Transverse colon (tissue), 4 donors: ENCODE measurements at regions not wholly inside any gene's neighbourhood (a gene's known extent, or its start where the extent isn't known, plus 50 kb on each side); places are given as distances from the start of the nearest gene placed in this dataset.

Experiments used
- DNase-seq: peaks from one replicate; pipeline ENCODE4 v3.0.0-alpha.2; 2019
- H3K27ac ChIP-seq, 4 donors: fragments of 200-600 bp; sonication (generic); 2 replicates each; pipeline ENCODE4 v1.5.1; 2016 to 2018; ENCODE audit warnings: inconsistent platforms in 4 of 4
- H3K27me3 ChIP-seq: fragments of 200-600 bp; sonication (generic); 2 replicates; pipeline ENCODE4 v1.5.1; 2017; ENCODE audit warnings: inconsistent platforms
- H3K36me3 ChIP-seq, 4 donors: fragments of 200-600 bp; sonication (generic); 2 replicates each; pipeline ENCODE4 v1.5.1; 2017 to 2019; ENCODE audit warnings: inconsistent platforms in 4 of 4
- H3K4me1 ChIP-seq, 4 donors: fragments of 200-600 bp; sonication (generic); 2 replicates each; pipeline ENCODE4 v1.5.1; 2017 to 2020; ENCODE audit warnings: inconsistent platforms in 4 of 4
- H3K4me3 ChIP-seq, 4 donors: fragments of 200-600 bp; sonication (generic); 1 replicate in 1 of 4; 2 replicates in 3 of 4; pipeline versions ENCODE4 v1.5.1 to v1.6.1; 2017 to 2019; ENCODE audit warnings: inconsistent platforms in 4 of 4
- H3K9me3 ChIP-seq, 2 donors: fragments of 200-600 bp; sonication (generic); 2 replicates each; pipeline ENCODE4 v1.5.1; 2017 to 2019; ENCODE audit warnings: inconsistent platforms in 2 of 2
- EP300 ChIP-seq: sonication (generic); formaldehyde crosslinking; IDR thresholded peaks from one replicate; pipeline ENCODE4 v1.6.1; 2017; ENCODE audit warnings: antibody characterized with exemption, low read depth
- POLR2A ChIP-seq: fragments of 450-650 bp; IDR thresholded peaks from one replicate; pipeline ENCODE4 v1.6.1; 2016; ENCODE audit warnings: antibody characterized with exemption, mild to moderate bottlenecking, moderate library complexity
- POLR2AphosphoS5 ChIP-seq, 3 donors: sonication (generic); formaldehyde crosslinking; IDR thresholded peaks; one replicate each; pipeline ENCODE4 v1.6.1; 2016; ENCODE audit warnings: antibody characterized with exemption in 3 of 3
- WGBS, 2 donors: methylation state at CpG; one replicate each; pipeline ENCODE4 v1.1.5; 2018; ENCODE audit warnings: low coverage in 1 of 2; 5-methylcytosine and 5-hydroxymethylcytosine counted together
- in situ Hi-C, 4 donors: fragments of 200-750 bp; cut with MboI; loops; one replicate each; pipeline versions ENCODE4 v1.15.0 to v1.15.1; 2017; ENCODE audit warnings: low sequenced_read_pairs in 3 of 4, low pct_ligation_motif_present in 1 of 4, low pct_unique_long_range_greater_than_20kb in 1 of 4
- intact Hi-C: fragments of 100-400 bp; cut with DNase I; formaldehyde crosslinking; loops from one replicate; pipeline ENCODE4 v1.15.1; 2023; ENCODE audit warnings: low total_unique reads
- TF ChIP-seq, protein P1 (sequence below), 5 experiments: fragments of 200-600 bp in 3 of 5; fragments of 450-650 bp in 2 of 5; sonication (generic) in 3 of 5; IDR thresholded peaks; 1 replicate in 2 of 5; 2 replicates in 3 of 5; pipeline ENCODE4 v1.5.1; 2016 to 2017; ENCODE audit warnings: antibody characterized with exemption in 5 of 5, inconsistent platforms in 3 of 5, mild to moderate bottlenecking in 2 of 5, moderate library complexity in 1 of 5

DNA sequence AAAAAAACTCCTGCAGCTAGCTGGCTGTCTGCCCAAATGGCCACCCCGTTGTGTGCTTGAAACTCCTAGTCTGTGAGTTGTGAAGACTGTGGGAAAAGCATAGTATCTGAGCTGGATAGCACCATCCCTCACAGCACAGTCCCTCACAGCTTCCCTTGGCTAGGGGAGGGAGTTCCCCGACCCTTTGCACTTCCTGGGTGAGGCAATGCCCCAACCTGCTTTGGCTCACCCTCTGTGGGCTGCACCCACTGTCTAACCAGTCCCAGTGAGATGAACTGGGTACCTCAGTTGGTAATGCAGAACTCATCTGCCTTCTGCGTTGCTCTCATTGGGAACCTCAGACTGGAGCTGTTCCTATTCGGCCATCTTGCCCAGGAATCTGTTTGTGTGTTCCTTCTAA, 260.6 kb upstream of the STXBP5 start:
- Histone ChIP-seq H3K27ac (no peak overlapping the region), H3K36me3 (no peaks in the 10 kb centered on the region), H3K4me1 (no peaks in the 10 kb centered on the region), H3K9me3 (peaks cover 0 to 4% of the 10 kb centered on the region in 2 donors), H3K27me3 (no peaks in the 10 kb centered on the region), H3K4me3 (no peak overlapping the region)
- in situ Hi-C loops, result no loop called here
- TF ChIP-seq, protein P1, sequence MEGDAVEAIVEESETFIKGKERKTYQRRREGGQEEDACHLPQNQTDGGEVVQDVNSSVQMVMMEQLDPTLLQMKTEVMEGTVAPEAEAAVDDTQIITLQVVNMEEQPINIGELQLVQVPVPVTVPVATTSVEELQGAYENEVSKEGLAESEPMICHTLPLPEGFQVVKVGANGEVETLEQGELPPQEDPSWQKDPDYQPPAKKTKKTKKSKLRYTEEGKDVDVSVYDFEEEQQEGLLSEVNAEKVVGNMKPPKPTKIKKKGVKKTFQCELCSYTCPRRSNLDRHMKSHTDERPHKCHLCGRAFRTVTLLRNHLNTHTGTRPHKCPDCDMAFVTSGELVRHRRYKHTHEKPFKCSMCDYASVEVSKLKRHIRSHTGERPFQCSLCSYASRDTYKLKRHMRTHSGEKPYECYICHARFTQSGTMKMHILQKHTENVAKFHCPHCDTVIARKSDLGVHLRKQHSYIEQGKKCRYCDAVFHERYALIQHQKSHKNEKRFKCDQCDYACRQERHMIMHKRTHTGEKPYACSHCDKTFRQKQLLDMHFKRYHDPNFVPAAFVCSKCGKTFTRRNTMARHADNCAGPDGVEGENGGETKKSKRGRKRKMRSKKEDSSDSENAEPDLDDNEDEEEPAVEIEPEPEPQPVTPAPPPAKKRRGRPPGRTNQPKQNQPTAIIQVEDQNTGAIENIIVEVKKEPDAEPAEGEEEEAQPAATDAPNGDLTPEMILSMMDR (IDR thresholded peaks at IDR 0.05), result no peak
- TF ChIP-seq POLR2AphosphoS5 (IDR thresholded peaks at IDR 0.05) (no peak), POLR2A (no peak), EP300 (no peak)
- WGBS, 2 donors, result 79% methylated on average over 4 of the region's 4 CpGs; no CpG with 5 or more reads in 1 of the 2 donors
- no peak for DNase-seq
- intact Hi-C loops, result no loop called here

DNA sequence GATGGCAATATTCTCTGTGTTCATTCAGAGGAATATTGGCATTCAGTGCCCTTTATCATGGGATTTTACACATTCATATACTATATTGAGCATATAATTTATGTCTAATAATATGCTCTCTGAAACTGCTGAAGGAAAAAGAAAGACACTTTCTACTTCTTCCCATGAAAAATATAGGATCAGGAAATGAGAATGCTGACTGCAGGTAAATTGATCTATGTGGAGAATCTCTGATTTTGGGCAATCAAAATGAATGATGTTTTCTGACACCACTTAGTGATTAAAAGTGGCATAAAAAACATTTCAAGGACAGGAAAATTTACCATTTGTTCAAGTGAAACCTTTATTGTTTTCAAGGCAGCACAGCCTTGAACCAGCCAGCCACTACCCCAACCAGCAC, 260.1 kb upstream of the STXBP5 start:
- no peaks in the 10 kb centered on the region for H3K27me3 ChIP-seq
- no peak overlapping the region for H3K27ac ChIP-seq
- TF ChIP-seq EP300 (no peak), POLR2A (no peak), POLR2AphosphoS5 (IDR thresholded peaks at IDR 0.05) (no peak)
- TF ChIP-seq, protein P1 (IDR thresholded peaks at IDR 0.05), result no peak
- no peak overlapping the region for H3K4me3 ChIP-seq
- no peaks in the 10 kb centered on the region for H3K36me3 ChIP-seq
- peaks cover 0 to 4% of the 10 kb centered on the region in 2 donors for H3K9me3 ChIP-seq
- in situ Hi-C loops, result no loop called here
- intact Hi-C loops, result no loop called here
- no peak for DNase-seq
- no peaks in the 10 kb centered on the region for H3K4me1 ChIP-seq

DNA sequence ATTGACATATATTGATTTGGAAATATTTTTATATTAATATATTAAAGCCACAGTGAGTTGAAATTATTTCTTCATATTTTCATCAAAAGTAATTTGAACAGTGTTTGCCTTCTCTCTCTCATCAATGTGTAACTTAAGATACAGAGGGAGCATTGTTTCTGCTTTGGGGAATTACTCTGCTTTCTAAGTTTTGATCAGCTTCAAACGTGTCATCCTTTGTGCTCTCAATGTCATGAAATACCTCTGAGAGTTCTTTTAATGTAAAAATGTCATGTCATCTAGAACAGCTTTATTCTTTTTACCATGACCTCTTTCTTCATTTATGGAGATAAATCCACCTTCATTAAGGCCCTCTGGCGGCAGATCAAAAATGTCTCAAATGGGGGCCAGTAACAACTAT, 259.4 kb upstream of the STXBP5 start:
- DNase-seq, result no peak
- Histone ChIP-seq H3K4me1 (no peaks in the 10 kb centered on the region), H3K27ac (no peak overlapping the region), H3K27me3 (no peaks in the 10 kb centered on the region), H3K36me3 (no peaks in the 10 kb centered on the region), H3K4me3 (no peak overlapping the region), H3K9me3 (peaks cover 0 to 4% of the 10 kb centered on the region in 2 donors)
- intact Hi-C loops, result no loop called here
- 43 to 75% methylated on average over 1 to 2 of the region's 2 CpGs for WGBS, 2 donors
- in situ Hi-C loops, result no loop called here
- TF ChIP-seq, protein P1 (IDR thresholded peaks at IDR 0.05), result no peak
- TF ChIP-seq POLR2AphosphoS5 (IDR thresholded peaks at IDR 0.05), result no peak
- no peak for TF ChIP-seq POLR2A
- no peak for TF ChIP-seq EP300

- Histone ChIP-seq H3K4me1 (peaks cover 0 to 3% (median 0%) of the 10 kb centered on the region in 4 donors), H3K9me3 (peaks cover 0 to 4% of the 10 kb centered on the region in 2 donors), H3K27ac (no peak overlapping the region), H3K27me3 (no peaks in the 10 kb centered on the region), H3K36me3 (no peaks in the 10 kb centered on the region), H3K4me3 (no peak overlapping the region)
- intact Hi-C loops, result no loop called here
- TF ChIP-seq POLR2AphosphoS5 (IDR thresholded peaks at IDR 0.05) (no peak), POLR2A (no peak), EP300 (no peak)
- TF ChIP-seq, protein P1 (IDR thresholded peaks at IDR 0.05), result no peak
- DNase-seq, result no peak
- 73 to 85% methylated on average over 1 of the region's 1 CpG for WGBS, 2 donors
- in situ Hi-C loops, result no loop called here
These were observed 257.7 kb upstream of the STXBP5 start for GRCh38 chr6:146946559-146946958.
